ACC112 (cell line): ENCODE measurements at regions not wholly inside any gene's neighbourhood (a gene's known extent, or its start where the extent isn't known, plus 50 kb on each side); places are given as distances from the start of the nearest gene placed in this dataset.
"Not testable (repeated sequence)": the region's sequence is repeated elsewhere in the genome, so short reads cannot be mapped to it uniquely, and the experiment has no call there.

Experiments
- H2AFZ ChIP-seq: fragments of 200-600 bp; sonication (generic); one replicate; pipeline ENCODE4 v1.6.0; 2017; ENCODE audit warnings: antibody characterized with exemption, low read length; ENCODE audit not compliant: unreplicated experiment
- H3K27ac ChIP-seq: fragments of 200-600 bp; sonication (generic); 2 replicates; pipeline ENCODE4 v1.5.1; 2014; ENCODE audit warnings: low read depth, mild to moderate bottlenecking, antibody characterized with exemption, low read length, moderate library complexity
- H3K27me3 ChIP-seq: fragments of 200-600 bp; sonication (generic); 2 replicates; pipeline ENCODE4 v1.6.1; 2014; ENCODE audit warnings: mild to moderate bottlenecking, antibody characterized with exemption, low read length, moderate library complexity, mixed read lengths; ENCODE audit not compliant: insufficient read depth
- H3K36me3 ChIP-seq: fragments of 200-600 bp; sonication (generic); 2 replicates; pipeline ENCODE4 v1.6.1; 2016; ENCODE audit warnings: mild to moderate bottlenecking, antibody characterized with exemption, low read length, moderate library complexity, mixed read lengths; ENCODE audit not compliant: insufficient read depth
- H3K4me1 ChIP-seq: fragments of 200-600 bp; sonication (generic); one replicate; pipeline ENCODE4 v1.6.1; 2016; ENCODE audit warnings: low read length, mixed read lengths; ENCODE audit not compliant: insufficient read depth, unreplicated experiment, control insufficient read depth
- H3K4me3 ChIP-seq: fragments of 200-600 bp; sonication (generic); 2 replicates; pipeline ENCODE4 v1.5.1; 2014; ENCODE audit warnings: mild to moderate bottlenecking, low read depth, low read length
- H3K79me2 ChIP-seq: fragments of 200-600 bp; sonication (generic); one replicate; pipeline ENCODE4 v1.6.0; 2016; ENCODE audit warnings: low read length; ENCODE audit not compliant: control insufficient read depth, unreplicated experiment, insufficient read depth

GRCh38 chr12:114580306-114580705 lies 103.7 kb downstream of the TBX3 start:
- Histone ChIP-seq H3K27me3 (no peaks in the 10 kb centered on the region), H3K27ac (no peak overlapping the region), H3K4me3 (no peak overlapping the region)

DNA sequence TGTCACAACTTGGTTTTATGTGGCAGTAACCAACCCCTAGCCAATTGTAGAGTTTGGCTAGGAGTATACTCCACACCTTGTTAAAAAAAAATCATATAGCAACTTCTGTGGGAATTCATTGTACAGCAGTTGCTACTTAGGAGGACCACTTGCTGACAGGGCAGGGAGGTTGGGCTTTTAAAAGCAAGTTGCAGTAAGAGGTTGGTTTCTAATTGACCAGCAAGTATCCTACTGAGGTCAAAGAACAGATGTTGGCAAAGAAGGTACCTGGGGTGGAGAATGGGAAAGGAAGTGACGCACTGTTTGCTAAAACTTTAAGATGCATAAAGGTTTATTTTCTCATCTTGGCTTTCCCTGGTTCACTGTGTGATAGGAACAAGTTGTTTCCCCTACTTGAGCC lies 104.6 kb downstream of the TBX3 start:
- Histone ChIP-seq H3K36me3 (no peaks in the 10 kb centered on the region), H3K79me2 (no peaks in the 10 kb centered on the region), H3K27ac (no peak overlapping the region), H3K27me3 (no peaks in the 10 kb centered on the region), H2AFZ (no peak overlapping the region), H3K4me1 (no peaks in the 10 kb centered on the region), H3K4me3 (no peak overlapping the region)

More at GRCh38 chr12:114580306-114580705, 103.7 kb downstream of the TBX3 start:
- Histone ChIP-seq H3K4me1 (no peaks in the 10 kb centered on the region), H3K36me3 (no peaks in the 10 kb centered on the region), H3K79me2 (no peaks in the 10 kb centered on the region), H2AFZ (no peak overlapping the region)

GRCh38 chr12:114562654-114563053 lies 121.3 kb downstream of the TBX3 start:
- H3K4me3 ChIP-seq: no peak overlapping the region
- no peaks in the 10 kb centered on the region for H3K36me3 ChIP-seq
- no peaks in the 10 kb centered on the region for H3K27me3 ChIP-seq
- H2AFZ ChIP-seq: no peak overlapping the region
- H3K27ac ChIP-seq: no peak overlapping the region
- H3K4me1 ChIP-seq: no peaks in the 10 kb centered on the region
- no peaks in the 10 kb centered on the region for H3K79me2 ChIP-seq

DNA sequence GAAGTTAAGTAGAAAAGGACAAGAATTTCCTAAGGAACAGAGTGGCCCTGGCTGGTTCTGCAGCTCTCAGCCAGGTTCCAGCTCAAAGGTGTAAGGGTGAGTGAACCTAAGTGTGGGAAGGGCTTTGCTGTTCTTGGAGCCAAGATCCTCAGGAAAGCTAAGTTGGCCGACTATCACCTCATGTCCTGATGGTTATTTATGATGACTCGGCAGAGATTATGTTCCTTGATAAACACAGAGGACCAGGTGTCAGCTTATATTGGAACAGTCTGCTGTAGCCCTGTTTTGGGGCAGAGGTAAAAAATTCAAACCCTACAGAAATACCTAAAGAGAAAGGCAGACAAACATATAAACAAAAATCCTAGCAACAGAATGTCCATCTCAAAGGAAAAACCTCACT lies 128.5 kb downstream of the TBX3 start:
- H3K4me3 ChIP-seq: no peak overlapping the region
- no peaks in the 10 kb centered on the region for H3K36me3 ChIP-seq
- no peaks in the 10 kb centered on the region for H3K79me2 ChIP-seq
- no peaks in the 10 kb centered on the region for H3K27me3 ChIP-seq
- no peak overlapping the region for H3K27ac ChIP-seq
- no peaks in the 10 kb centered on the region for H3K4me1 ChIP-seq
- no peak overlapping the region for H2AFZ ChIP-seq

GRCh38 chr12:114547636-114548035 lies 136.3 kb downstream of the TBX3 start:
- no peaks in the 10 kb centered on the region for H3K4me1 ChIP-seq
- H3K4me3 ChIP-seq: no peak overlapping the region
- no peaks in the 10 kb centered on the region for H3K79me2 ChIP-seq
- no peak overlapping the region for H3K27ac ChIP-seq
- no peaks in the 10 kb centered on the region for H3K27me3 ChIP-seq
- H3K36me3 ChIP-seq: no peaks in the 10 kb centered on the region
- no peak overlapping the region for H2AFZ ChIP-seq

GRCh38 chr12:114530417-114530816 lies 124.5 kb upstream of the TBX5 start:
- Histone ChIP-seq H3K4me1 (no peaks in the 10 kb centered on the region), H3K36me3 (no peaks in the 10 kb centered on the region), H3K79me2 (no peaks in the 10 kb centered on the region), H2AFZ (no peak overlapping the region), H3K4me3 (no peak overlapping the region), H3K27ac (no peak overlapping the region), H3K27me3 (no peaks in the 10 kb centered on the region)

DNA sequence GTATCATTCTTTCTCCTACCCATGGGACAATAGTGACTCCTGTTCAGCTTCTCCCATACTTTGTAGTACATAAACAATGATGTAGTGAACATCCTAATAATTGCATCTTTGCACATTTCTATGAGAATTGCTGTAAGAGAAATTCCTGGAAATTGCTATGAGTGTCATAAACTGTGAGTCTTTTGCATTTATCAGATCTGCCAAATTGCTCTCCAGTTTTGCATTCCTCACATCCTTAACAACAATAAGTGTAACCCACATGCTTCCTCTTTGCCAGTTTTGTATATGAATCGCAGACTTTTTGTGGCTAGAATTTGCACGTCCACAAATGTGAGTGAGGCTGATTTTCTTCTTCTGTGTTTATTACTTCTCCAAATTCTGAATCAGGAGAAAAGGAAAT lies 124.0 kb upstream of the TBX5 start:
- Histone ChIP-seq H2AFZ (no peak overlapping the region), H3K36me3 (no peaks in the 10 kb centered on the region), H3K79me2 (no peaks in the 10 kb centered on the region), H3K27ac (no peak overlapping the region), H3K4me1 (no peaks in the 10 kb centered on the region), H3K4me3 (no peak overlapping the region), H3K27me3 (no peaks in the 10 kb centered on the region)

DNA sequence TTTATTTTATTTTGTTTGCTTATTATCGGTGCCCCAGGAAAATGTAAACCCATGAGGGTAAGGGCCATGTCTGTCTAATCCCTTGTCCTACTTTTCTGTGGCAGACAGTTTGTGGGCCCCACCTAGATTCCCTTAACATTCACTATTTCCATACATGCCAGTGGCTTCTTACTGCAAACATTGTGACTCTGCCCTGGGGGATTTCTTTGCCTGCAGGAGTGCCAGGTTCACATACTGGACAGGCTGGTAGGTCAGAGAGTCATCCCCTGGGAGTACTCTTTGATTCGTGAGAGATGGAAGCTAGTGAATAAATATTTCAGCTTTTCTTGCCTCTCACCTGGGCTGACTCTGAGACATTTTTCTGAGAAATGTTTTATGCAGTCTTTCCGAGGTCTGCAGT lies 122.8 kb upstream of the TBX5 start:
- Histone ChIP-seq H3K4me3 (no peak overlapping the region), H3K27ac (no peak overlapping the region), H3K36me3 (no peaks in the 10 kb centered on the region), H3K4me1 (no peaks in the 10 kb centered on the region), H2AFZ (no peak overlapping the region), H3K79me2 (no peaks in the 10 kb centered on the region), H3K27me3 (no peaks in the 10 kb centered on the region)

- H3K27ac ChIP-seq, H3K79me2 ChIP-seq, H3K27me3 ChIP-seq, H3K4me3 ChIP-seq, H3K4me1 ChIP-seq, H2AFZ ChIP-seq, H3K36me3 ChIP-seq: not testable (repeated sequence)
These were observed 115.2 kb upstream of the TBX5 start for GRCh38 chr12:114521160-114521559.

GRCh38 chr12:114512351-114512750 lies 106.4 kb upstream of the TBX5 start:
- peaks cover 10% of the 10 kb centered on the region; the same call in 1 of the 2 replicates for H3K27me3 ChIP-seq
- no peaks in the 10 kb centered on the region for H3K4me1 ChIP-seq
- H3K79me2 ChIP-seq: no peaks in the 10 kb centered on the region
- no peak overlapping the region for H3K27ac ChIP-seq
- H3K4me3 ChIP-seq: no peak overlapping the region
- no peaks in the 10 kb centered on the region for H3K36me3 ChIP-seq
- no peak overlapping the region for H2AFZ ChIP-seq

- no peak overlapping the region for H3K27ac ChIP-seq
- no peaks in the 10 kb centered on the region for H3K79me2 ChIP-seq
- peaks cover 35% of the 10 kb centered on the region for H3K27me3 ChIP-seq
- H3K4me3 ChIP-seq: no peak overlapping the region
- no peak overlapping the region for H2AFZ ChIP-seq
- no peaks in the 10 kb centered on the region for H3K4me1 ChIP-seq
- no peaks in the 10 kb centered on the region for H3K36me3 ChIP-seq
These were observed 102.7 kb upstream of the TBX5 start for GRCh38 chr12:114508529-114509129.
